Stimulated activated CD8-positive, alpha-beta memory T cell treated with anti-CD3 and anti-CD28 coated beads, Interleukin-2, amount 100 ng/mL, for 1 hour (primary cell): ENCODE measurements at regions not wholly inside any gene's neighbourhood (a gene's known extent, or its start where the extent isn't known, plus 50 kb on each side); places are given as distances from the start of the nearest gene placed in this dataset.
"Not testable (repeated sequence)": the region's sequence is repeated elsewhere in the genome, so short reads cannot be mapped to it uniquely, and the experiment has no call there.

ENCODE experiments used
- DNase-seq, 2 donors: peaks; one replicate each; pipeline ENCODE4 v3.0.0-alpha.2; 2020; ENCODE audit warnings: low read depth in 2 of 2

DNA sequence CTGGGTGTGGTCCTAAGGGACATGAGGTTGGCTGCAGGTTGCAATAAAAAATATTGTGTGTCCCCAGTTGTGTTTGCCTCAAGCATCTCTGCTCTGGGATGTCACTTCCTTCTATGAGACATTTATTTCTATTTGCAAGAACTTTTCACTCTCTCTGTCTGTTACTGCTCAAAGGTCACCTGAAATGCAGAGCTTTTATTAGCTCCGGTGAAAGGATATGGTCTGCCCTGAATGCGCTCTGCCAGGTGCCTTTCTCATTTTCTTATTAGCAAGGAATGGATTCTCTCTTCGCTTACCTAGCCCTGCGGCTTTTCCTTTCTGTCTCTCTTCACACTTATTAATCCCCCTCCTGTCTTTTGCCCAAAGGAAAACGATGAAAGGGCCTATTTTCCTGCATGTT, 526.1 kb downstream of the TMEM38B start:
- DNase-seq, result no peak

GRCh38 chr9:106228861-106229260, 534.5 kb downstream of the TMEM38B start:
- DNase-seq, result no peak

DNA sequence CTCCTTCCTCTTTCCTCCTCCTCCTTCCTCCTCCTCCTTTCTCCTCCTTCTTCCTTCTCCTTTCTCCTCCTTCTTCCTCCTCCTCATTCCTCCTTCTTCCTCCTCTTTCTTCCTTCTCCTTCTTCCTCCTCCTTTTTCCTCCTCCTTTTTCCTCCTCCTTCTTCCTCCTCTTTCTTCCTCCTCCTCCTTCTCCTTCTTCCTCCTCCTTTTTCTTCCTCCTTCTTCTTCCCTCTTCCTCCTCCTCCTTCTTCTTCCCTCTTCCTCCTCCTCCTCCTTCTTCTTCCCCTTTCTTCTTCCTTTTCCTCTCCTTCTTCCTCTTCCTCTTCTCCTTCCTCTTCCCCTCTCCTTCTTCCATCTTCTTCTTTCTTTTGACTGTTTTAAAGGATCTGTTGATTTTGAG, 538.8 kb downstream of the TMEM38B start:
- DNase-seq, result no peak

- not testable (repeated sequence) for DNase-seq
These were observed 566.6 kb downstream of the TMEM38B start for GRCh38 chr9:106260908-106261307.

- DNase-seq, result no peak
These were observed 583.6 kb downstream of the TMEM38B start for GRCh38 chr9:106277966-106278365.

GRCh38 chr9:106283769-106284168, 579.2 kb upstream of the ZNF462 start:
- no peak for DNase-seq

GRCh38 chr9:106284296-106284695, 578.7 kb upstream of the ZNF462 start:
- DNase-seq, result no peak

GRCh38 chr9:106286249-106286648, 576.7 kb upstream of the ZNF462 start:
- DNase-seq, result no peak

- DNase-seq, result no peak
These were observed 575.8 kb upstream of the ZNF462 start for GRCh38 chr9:106287091-106287631.

DNA sequence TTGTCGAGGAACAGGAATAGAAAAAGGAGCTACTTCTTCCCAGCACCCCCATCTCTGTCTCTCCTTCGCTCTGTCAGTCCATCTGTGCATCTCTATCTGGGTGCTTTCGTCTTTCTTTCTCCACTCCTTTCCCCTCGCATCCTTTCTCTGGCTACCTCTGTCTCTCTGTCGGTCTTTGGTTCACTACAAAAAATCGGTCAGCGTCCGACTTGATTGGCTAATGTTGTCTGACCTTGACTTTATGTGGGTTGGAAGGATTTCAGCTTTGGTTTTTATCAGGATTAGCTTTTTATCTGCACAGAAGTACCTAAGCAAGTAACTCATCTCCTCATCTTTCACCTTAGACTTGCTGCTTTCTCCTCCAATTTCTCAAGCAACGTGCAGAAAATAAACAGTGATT, 575.2 kb upstream of the ZNF462 start:
- no peak for DNase-seq

- DNase-seq, result no peak
These were observed 574.3 kb upstream of the ZNF462 start for GRCh38 chr9:106288689-106289088.

DNA sequence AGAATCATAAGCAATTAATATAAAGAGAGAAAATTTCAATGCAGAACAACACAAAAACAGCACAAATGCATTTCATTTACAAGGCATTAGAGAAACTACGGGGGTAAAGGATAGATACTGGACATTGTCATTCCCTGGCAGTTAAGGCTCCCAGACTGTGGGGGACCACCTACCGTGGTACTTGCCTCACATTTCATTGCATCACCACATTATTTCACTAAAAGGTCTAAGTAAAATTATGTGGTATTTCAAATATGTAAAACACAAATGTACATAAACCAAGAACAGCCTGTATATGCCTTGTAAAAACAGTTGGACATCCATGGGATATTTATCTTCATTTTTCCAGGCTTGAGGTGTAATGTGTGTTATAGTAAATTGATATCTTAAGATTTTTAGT, 571.2 kb upstream of the ZNF462 start:
- no peak for DNase-seq

DNA sequence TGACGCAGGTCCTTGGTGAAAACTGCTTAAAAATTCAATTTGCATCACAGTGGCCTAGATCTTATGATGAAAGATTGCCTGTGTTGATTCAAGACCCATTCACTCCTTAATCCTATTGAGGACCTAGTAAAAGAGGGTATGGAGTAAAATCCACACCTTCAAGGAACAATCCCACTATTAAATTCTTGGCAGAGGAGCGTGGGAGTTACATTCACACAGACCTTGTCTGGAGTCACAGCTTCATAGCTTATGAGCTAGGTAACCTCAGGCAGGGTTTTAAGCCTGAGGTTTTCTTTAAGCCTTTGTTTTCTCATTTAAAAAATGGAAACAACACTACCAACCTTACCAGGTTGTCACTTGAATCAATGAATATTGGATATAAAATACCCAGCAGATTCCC, 566.5 kb upstream of the ZNF462 start:
- no peak for DNase-seq

DNA sequence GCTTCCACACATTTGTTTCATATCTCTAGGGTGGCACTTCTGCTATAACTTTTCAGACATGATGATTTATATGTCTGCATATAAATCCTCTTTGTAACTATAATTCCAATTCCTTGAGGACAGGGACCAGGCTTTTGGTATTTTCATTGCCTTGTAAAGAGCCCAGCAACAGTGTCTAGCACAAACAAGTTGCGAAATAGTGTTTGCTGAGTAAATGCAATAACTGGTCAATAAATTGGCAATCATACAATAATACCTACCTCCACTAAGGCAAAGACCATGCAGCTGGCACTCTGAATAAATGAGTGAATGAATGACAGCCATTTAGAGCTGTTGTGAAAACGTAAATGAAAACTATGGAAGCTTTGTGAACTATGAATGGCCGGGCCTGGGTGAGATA, 564.0 kb upstream of the ZNF462 start:
- no peak for DNase-seq

DNA sequence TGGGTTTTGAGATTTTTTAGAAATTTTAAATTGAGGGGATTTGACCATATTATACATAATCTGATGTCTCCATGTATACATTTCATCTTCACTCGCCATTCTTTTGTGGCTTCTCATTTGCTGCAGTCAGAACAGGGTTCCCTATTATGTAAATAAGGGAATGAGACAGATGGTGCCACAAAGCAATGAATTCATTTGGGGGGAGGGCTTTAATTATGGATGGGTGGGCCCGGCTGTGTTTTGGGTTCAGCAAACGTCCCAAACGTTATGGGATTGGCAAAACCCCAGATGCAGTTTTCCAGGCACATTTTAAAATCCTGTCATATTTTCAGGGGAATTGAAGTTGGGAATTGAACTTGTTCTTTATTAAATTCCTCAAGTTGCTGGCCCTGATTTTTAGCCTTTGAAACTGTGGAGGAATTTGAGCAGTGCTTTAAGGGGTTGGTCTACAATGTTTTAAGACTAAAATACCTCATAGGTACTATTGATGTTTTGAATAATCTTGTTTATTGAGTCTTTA, 558.5 kb upstream of the ZNF462 start:
- no peak for DNase-seq

GRCh38 chr9:106305428-106306133, 557.4 kb upstream of the ZNF462 start:
- DNase-seq, result no peak

GRCh38 chr9:106307670-106308069, 555.3 kb upstream of the ZNF462 start:
- no peak for DNase-seq

- no peak for DNase-seq
These were observed 553.0 kb upstream of the ZNF462 start for GRCh38 chr9:106309925-106310324.

GRCh38 chr9:106310782-106311181, 552.2 kb upstream of the ZNF462 start:
- no peak for DNase-seq

DNA sequence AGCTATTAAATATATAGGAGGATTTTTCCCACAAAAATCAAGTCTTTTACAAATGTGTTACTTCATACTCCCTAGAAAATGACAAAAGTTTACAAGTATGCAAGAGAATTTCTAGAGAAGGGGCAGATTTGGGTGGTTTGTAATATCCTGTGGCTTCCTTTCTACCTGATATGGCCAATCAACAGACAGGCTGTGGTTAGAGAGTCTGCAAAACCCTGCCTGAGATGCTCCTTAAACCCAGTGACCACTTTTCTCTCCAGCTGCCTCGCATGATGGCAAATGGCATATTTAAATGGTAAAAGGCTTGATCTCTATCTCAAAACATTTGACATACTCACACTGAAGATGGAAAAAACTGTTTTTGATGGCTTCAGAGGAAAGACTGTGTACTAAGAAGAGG, 550.1 kb upstream of the ZNF462 start:
- DNase-seq, result no peak

GRCh38 chr9:106314476-106314875, 548.5 kb upstream of the ZNF462 start:
- no peak for DNase-seq

DNA sequence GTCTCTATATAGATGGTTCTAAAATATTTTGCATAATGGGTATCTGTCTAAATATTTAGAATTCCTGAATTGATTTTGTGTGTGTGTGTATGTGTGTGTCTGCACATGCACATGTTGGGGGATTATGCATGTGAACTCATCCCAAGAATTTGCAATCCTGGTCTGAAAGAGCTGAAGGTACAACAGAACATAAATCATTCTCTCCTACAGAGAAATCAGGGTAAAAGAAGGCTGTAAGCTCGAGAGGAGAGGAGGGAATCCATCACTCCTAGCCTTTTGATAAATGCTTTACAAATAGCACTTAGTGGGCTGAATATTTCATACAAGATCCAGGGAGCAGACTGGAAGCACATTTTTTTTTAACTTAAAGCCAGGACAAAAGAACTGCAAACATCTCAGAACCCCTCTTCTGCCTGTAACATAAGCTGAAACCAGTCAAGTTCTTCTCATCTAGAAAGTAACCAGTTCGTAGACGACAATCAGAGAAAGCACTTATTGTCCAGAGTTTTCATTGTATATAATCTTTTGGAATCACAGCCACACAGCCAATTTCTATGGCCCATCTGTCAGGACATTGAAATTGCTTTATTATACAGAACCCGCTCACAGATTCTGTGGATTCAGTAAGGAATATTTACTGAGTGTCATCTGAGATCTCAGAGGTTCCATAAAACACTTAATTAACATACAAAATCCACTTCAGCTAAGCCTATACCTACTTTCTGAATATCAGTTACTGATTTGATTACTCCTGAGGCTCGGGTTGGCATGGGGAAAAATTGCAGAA, 541.4 kb upstream of the ZNF462 start:
- DNase-seq, result no peak

DNA sequence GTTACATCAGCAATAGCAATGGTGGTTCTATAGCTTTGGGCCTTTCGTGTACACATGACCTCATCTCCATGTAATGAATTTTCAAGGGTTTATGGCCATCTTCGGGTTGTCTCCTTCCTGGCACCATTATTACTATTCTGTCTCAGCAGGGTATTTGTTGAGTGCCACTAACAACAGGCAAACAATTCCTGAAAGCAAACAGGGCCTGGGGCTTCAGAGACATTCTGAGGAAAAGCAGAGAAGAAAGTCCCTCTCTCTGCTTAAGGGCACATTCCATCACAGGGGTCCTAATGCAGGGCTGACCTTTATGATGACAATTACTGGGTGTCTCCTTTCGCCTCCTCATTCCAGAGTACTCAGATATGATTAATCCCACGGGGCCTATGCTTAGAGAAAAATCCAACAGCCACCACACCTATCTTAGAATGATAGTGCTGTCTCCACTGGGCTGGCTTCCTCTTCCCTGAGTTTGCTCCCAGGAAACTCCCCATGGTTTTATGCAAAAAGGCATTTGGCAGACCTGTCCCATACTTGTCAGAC, 540.2 kb upstream of the ZNF462 start:
- no peak for DNase-seq
